Activated CD8-positive, alpha-beta memory T cell treated with anti-CD3 and anti-CD28 coated beads for 1 hour (primary cell): ENCODE measurements at regions not wholly inside any gene's neighbourhood (a gene's known extent, or its start where the extent isn't known, plus 50 kb on each side); places are given as distances from the start of the nearest gene placed in this dataset.

Source experiments
- DNase-seq, 2 donors: peaks; one replicate each; pipeline ENCODE4 v3.0.0-alpha.2; 2020; ENCODE audit warnings: low read depth in 1 of 2; ENCODE audit errors: extremely low read depth in 1 of 2

DNA sequence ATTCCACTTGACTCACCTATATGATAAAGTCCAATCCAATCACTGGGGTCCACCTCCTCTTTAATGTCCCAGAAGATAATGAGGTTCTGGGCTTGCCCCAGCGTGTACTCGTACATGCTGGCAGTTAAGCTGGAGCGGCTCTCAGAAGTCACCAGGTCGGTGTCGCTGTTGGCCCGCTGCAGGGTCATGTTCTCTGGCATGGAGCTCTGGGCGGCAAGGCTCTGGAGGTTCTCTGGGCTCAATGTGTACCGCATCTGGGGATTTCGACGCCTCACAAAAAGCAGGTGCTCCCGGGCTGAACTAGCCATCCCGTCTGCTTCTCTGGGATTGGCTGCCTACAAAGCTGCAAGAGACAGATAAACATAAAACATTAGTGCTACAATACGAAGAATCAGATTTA, 206.4 kb upstream of the CCDC150 start:
- DNase-seq, result no peak

DNA sequence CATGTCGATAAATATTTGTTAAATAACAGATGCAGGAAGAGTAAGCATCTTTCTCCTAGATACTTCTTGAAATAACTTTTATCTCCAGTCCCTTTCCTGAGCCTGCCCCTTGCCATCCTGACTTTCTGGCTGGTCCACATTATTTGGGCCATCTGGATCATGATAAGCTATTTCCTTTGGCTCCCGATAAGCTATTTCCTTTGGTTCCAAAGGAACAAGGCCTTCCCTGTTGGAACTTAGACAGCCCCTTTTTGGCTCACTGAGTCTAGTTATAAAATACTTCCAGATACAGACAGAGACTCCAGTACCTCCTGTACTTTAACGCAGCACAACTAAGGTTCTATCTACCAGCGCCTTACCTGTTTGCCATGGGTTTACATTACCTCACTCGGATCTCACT, 205.3 kb upstream of the CCDC150 start:
- no peak for DNase-seq

DNA sequence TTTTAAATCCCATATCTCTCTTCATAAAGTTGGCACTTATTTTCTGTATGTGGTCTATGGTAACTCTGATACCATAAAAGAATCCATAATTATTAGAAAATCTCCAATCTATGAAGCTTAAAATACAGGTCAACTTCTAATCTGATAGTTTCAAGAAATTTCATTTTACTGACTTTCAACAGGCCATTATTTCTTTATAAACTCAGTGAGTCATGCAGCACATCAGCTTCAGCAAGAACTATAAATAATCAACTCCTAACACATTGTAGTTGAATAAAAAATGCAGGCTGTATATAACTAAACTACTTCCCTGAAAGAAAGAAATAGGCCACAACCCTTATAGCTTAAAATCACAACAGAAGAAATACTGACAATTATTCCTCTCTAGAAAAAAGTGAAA, 204.3 kb upstream of the CCDC150 start:
- DNase-seq, result no peak

DNA sequence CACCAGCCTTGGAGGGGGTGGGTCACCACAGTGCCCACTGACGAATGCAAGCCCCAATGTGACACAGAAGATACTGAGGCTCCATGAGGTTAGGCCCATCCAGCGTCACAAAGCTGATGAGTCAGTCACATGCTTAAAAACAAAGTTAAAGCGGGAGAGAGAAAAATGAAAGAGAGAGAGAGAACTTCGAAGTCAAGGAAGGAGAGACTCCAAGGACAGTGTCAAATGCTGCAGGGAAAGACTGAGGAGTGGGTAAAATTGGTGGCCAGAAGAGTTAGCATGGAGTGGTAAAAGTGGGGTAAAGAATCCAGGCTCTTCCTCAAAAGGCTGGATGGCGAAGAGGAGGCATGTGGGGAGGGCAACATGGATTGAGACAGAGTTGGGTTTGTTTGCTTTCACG, 201.9 kb upstream of the CCDC150 start:
- no peak for DNase-seq

DNA sequence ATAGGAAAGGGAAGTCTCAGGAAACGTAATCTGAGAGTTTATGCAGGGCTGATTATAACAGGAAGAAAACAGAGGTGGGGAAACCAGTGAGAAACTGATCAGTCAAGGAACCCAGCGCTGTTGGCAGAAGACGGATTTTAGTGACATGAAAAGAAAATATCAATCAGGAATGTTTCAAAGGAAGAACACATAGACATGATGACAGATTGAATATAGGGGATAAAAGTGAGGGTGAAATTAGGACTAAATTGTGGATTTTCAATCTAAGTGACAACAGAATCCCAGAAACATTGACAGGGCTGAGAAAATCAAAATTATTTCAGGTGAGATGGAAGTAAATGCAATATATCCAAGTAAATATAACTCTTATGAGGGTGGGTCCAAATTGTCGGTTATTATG, 199.8 kb upstream of the CCDC150 start:
- DNase-seq, result no peak

DNA sequence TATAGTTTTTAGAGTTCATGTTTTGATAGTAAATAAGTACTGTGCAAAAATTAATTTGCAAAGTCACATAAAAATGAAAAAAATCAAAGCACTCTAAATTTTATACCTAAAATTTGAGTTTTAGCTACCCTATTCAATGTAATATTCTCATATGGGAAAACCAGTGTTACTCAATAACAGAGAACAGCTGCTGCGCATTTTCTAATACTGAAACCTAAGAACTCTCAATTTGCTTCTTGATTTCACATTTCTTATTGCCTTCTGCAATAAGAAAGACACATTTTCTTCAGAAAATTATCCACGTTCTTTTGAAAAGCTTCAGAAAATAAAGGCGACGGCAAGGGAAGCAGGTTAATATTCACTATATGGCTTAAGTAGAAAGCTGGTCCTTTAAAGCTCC, 199.1 kb upstream of the CCDC150 start:
- no peak for DNase-seq

DNA sequence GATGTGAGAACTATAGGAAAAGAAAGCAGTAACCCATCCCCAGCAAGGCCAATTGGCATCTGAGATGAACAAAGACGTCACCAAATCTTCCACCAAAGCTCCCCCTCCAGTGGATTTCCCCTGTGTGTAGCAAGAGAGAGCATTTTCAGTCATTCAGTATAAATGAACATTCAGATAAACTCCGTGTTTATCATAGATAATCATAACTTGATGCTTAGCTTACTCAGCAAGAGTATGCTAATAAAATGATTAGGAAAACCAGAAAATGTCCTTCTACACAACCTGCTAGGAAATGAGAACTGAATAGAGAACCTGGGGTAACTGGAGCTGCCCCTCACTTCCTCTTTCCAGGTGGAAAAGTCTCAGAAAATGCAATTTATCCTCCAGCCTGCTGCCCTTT, 198.0 kb upstream of the CCDC150 start:
- DNase-seq, result no peak

DNA sequence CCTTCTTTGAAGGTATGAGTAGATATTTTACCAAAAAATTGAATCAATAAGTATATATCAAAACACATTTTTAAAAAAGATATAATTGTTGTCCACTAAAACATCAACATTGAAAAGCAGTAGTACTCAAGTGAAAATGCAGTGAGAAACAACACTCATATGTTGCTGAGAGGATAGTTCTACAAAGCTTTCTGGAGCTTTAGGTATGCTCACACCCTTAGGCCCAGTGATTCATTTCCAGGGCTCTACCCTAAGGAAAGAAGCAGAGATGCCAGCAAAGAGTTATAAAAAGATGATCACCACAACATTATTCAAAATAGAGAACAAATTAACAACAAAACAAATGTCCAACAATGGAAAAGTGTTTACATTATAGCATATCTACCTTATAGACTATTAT, 197.3 kb upstream of the CCDC150 start:
- DNase-seq, result no peak

DNA sequence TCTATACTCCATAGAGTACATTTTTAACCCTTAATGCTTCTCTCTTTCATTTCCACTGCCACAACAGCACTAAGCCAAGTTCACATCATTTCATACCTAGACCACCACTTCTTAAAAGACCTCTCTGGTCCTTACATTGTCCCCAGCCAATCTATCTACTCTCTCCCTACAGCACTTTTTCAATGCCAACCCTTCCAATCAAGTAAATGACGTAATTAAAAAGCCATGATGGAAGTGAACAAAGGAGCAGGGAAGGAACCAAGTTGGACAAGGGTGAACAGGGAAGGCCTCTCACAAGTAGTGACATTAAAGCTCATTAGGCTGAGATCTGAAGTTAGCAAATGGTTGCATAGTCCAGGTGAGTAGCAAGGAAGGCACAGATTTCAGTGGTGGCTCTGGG, 195.1 kb upstream of the CCDC150 start:
- DNase-seq, result no peak

DNA sequence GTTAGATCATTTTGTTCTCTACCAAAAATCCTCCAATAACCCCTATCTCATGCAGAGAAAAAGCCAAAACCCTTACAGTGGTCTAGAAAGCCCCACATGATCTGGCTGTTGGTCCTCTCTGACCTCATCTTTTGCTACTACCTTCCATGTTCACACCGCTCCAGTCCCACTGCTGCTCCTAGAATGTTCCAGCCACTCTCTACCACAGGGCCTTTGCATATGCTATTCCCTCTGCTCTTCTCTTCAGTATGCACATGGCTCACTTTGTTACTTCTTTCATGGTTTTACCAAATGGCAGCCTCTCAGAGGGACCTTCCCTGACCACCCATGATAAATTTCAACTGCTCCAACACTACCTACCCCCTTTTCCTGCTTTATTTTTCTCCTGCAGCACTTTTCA, 193.5 kb upstream of the CCDC150 start:
- no peak for DNase-seq

DNA sequence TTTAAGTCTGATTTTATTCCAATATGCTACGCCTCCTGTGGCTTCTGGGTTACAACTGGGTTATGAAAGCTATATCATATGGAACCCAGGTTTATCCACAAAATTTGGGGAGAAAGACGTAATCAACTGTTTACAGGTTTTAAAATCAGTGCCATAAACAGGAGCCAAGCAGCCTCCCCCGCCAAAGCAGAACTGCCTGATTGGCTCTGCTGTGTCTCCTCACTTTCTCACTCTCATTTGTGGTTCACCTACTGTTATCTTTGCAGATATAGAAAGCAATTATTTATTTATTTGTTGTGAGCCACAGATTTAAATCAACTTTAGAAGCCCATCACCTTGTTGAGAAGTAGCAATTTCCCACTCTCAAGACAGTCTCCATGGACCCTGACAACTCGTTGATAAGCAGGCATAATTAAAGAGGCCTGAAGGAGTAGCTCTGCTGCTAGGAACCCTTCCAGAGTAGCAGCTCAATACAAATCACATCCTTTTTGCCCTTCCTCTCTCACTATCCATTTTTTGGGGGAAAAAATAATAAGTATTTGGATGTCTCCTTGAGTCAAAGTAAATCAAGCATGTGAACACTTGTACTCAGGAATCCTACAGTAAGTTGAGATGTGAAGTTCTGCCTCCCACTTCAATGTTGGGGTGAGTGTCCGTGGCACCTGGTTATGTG, 191.0 kb upstream of the CCDC150 start:
- no peak for DNase-seq

DNA sequence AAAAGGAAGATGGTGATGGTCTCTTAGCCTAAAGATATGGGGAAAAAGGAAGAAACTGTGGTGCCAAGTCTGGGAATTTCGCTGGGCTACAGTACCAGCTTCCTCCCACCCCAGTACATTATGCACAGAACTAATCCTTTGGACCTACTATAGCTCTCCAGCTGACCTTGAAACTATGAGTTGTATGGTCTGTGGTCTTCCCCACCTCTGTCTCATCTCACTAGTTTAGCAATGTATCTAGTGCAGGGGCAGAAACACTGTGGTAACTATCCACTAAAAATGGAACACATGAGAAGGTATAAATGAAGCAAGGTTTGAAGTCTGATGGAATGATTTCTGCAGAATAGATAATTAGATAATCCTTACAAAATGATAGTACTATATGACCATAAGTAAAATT, 190.4 kb upstream of the CCDC150 start:
- no peak for DNase-seq

DNA sequence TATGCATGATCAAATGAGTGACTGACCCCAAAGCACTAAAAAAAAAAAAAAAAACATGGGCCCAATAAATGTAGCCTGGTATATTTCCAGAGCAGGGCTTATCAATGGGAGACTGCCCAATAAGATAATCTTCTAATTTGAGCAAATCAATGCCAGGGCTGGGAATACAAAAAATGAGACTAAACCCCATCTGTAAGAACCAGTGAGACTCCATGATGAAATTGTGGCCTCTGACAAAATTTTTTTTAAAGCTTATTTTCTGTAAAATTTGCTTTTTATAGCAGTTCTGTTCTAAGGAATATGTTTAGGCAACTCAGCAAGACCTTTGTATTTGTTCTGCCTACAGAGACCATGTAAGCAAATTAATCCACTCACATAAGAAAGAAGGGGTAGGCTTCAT, 186.8 kb upstream of the CCDC150 start:
- DNase-seq, result no peak

DNA sequence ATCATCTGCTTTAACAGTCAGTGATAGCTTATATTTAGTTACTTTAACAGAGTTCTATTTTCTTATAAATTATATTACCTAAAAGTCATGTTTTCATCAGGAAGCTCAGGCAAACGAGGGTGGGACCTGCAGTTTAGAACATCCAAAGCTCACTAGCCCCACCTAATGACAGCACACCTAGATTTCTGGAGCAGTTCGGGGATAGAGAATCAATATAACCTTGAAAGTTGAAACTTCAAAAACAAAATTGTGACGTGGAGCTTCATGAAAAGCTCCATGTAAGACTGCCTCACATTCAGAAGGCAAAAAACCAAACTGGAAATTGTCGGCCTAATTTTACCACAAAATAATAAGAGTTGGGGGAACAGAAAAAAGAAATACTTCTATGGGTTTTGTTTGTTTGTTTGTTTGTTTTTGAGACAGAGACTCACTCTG, 185.9 kb upstream of the CCDC150 start:
- DNase-seq, result no peak

DNA sequence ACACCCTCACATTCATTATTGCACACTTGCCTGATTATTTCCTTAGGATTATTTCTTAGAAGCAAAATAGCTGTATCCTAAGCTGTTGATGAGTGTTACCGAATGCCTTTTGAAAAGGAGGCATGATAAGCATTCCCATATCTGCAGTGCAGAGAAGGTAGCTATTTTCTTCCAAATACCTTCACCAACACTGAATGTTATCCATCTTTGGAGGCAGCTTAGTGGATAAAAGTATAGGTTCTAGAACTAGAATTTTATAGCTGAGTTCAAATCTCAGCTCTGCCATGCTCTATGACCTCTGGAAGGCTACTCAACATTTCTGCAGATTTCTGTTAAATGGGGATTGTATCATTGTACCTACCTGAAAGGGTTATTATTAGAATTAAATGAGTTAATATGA, 185.0 kb upstream of the CCDC150 start:
- no peak for DNase-seq

DNA sequence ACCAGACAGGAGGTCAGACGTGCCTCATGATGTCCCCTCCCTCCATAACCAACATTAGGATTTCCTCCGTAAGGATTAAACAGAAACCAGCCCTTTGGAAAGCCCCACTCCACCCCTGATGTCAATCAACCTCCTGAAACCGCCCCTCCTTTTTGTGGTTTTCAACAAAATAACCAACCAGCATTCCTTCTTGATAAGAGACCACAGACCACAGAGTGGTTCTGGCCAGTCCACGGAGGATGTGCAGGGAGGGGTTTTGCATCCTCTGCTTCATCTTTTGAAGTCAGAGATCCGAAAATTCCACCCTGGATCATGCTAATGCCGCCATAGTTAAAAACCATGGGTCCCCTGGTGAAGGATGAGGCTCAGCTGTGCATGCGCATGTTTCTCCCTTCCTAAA, 180.0 kb upstream of the CCDC150 start:
- DNase-seq, result no peak

DNA sequence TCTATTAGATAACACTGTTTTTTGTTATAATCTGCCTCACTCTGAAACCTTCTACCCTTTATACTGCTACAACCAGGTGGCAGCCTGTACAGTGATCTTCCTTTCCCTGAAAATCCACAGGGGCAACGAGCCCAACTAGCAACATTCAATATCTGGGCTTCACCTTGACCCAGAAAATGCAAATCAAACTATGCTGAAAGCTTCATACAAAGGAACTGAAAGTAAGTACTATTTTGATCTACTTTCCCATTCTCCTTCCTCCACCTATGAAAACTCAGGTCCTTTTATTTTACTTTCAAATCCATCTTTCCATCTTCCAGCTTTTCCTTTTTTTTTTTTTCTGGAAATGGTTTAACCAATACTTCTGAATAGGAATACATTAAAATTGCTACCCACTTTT, 175.8 kb upstream of the CCDC150 start:
- no peak for DNase-seq

DNA sequence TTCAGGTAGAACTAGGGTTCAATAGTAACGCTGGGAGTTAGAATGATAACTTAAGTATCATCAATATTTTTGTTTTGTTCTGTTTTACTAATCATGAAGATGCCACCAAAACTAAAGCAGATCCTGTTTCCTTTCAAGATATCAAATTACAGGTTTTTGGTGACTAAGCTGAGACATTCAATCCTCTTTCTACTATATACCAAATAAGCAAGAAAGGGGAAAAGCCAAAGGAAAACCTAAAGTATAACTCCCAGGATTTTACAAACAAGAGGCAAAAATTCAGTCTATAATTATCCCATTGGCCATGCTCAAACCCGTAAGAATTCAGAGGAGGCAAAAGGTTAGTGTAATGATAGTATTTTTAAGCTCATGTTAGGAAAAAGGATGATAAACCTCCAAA, 175.2 kb upstream of the CCDC150 start:
- no peak for DNase-seq

DNA sequence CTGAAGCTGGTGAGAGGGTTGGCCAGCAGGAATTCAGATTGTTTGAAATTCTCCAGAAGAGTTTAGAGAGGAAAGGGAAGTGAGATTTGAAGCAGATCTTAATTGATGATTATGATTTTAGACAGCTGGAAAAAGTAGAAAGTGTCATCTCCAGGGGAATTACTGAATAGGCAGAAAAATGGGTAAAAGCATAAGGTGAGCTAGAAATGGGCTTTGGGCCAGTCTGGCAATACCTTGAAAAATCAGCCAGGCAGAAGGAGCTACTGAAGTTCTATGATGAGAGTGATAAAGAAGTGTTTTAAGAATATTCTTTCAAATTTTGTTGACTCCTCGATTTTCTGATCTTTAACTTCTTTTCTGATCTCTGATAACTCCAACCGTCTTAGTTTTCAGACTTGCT, 172.9 kb upstream of the CCDC150 start:
- no peak for DNase-seq

DNA sequence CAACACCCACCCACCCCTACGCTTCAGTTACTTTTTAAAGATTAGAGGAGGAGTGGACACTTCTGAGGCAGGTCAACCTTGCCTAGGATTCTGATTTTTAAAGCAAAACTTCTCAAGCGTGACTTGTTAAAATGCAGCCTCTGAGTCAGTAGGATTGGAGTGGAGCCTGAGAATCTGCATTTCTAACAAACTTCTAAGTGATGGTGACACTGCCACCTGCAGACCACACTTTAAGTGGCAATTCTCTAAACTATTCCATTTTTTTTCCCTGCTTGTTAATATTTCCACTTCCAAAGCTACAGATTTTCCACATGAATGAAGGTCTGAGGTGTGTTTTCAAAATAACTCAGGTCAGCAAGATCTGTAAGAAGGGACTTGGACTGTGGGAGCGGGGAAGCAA, 171.1 kb upstream of the CCDC150 start:
- DNase-seq, result no peak

DNA sequence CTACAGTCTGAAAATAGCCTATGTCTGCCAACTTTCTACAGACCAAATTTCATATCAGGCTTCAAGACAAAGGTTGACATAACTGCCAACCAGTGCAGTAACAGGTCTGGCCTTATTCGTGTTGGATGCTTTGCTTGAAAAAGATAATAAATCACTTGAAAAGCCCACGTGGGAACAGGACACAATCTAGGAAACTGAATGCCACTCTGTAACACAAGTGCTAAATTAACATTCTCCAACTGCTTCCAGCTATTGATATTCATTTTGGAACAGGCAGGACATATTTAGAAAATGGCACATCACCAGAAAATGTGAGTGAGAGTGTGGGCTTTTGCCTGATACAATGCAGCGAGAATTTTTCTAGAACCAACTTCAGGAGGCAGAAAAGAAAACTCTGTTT, 165.9 kb upstream of the CCDC150 start:
- no peak for DNase-seq

DNA sequence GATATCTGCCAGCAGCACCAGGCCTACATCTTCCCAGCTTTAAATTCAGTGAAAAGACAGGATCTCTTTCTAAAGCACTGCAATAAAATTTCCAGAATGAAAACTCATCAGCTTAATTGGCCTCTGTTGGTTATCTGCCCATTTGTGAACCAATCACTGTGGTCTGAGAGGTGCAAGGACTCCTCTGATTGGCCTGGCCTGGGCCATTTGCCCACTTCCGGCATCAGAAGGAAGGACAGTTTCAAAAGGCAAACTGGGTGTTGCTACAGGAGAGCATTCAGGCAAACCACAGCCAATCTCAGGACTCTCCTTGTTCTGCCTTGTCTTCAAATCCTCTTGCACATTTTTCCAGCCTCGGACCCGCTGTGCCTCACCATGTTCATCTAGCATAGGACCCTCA, 163.9 kb upstream of the CCDC150 start:
- DNase-seq, result no peak

DNA sequence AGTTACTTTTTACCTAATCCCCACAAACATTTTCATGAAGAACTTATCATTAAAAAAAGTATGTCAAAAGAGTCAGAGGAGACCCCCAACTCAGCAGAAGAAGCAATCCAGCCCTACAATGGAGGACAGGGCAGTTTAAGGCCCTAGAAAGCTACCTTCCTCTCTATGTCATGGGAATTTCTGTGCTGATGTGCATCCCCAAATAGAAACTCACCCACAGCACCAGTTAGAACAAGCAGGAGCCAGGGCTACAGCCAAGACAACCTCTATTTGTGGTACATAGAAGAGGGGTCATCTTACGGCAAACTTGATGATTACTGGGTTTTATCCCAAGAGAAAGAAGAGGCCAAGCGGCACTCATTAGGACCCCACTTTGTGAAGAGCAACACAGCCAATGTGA, 160.9 kb upstream of the CCDC150 start:
- DNase-seq, result no peak

DNA sequence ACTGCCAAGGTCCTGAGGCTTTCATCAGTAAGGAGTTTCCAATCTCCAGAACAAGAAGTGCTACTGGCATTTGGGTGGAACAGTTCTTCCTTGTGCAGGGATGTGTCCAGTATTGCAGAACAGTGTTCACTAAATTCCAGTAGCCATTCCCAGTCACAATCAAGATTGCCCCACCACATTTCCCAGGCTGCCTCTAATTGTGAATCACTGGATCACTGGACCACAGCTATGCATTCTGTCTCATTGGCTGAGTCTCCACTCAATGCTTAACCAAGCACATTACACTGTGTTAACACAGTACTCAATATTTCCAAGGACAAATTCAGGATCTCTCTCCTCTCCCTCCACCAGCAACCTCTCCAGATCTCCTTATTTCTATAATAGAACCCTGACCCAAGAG, 160.2 kb upstream of the CCDC150 start:
- no peak for DNase-seq
